ENCODE measurements at regions not wholly inside any gene's neighbourhood (a gene's known extent, or its start where the extent isn't known, plus 50 kb on each side); places are given as distances from the start of the nearest gene placed in this dataset.

GRCh38 chr12:24228371-24228770 lies 278.9 kb upstream of the SOX5 start:
- Histone ChIP-seq H3K79me2 (ENCODE audit: control insufficient read depth, insufficient read depth, low read length) (no peaks in the 10 kb centered on the region), H3K9ac (ENCODE audit: control insufficient read depth, extremely low read depth, insufficient read depth, low read length) (no peak overlapping the region), H4K20me1 (ENCODE audit: control insufficient read depth, extremely low read depth, insufficient read depth, low read length) (no peaks in the 10 kb centered on the region), H3K27ac (ENCODE audit: control insufficient read depth, insufficient read depth, low read length) (no peak overlapping the region), H3K9me1 (ENCODE audit: control insufficient read depth, extremely low read depth, insufficient read depth, low read length) (no peaks in the 10 kb centered on the region), H3K27me3 (ENCODE audit: control insufficient read depth, extremely low read depth, insufficient read depth, low read length) (no peaks in the 10 kb centered on the region), H3K4me3 (ENCODE audit: control insufficient read depth in 2 of 3, extremely low read depth in 1 of 3, insufficient read depth in 2 of 3, low read depth in 1 of 3, low read length in 3 of 3) (no peak overlapping the region), H3K4me2 (ENCODE audit: control insufficient read depth, extremely low read depth, insufficient read depth, low read depth, low read length) (no peak overlapping the region), H3K9me3 (ENCODE audit: control insufficient read depth, low read depth, low read length) (no peaks in the 10 kb centered on the region), H3K36me3 (ENCODE audit: control insufficient read depth in 2 of 2, extremely low read depth in 1 of 2, insufficient read depth in 2 of 2, low read length in 2 of 2) (no peaks in the 10 kb centered on the region), H3K4me1 (ENCODE audit: control insufficient read depth, extremely low read depth, insufficient read depth, low read length) (peaks cover 21% of the 10 kb centered on the region), H2AFZ (ENCODE audit: control insufficient read depth, low read length) (no peak overlapping the region)
- dilution Hi-C loops (cut with MboI; ENCODE audit: extremely low pct_ligation_motif_present, low sequenced_read_pairs) = no loop called here
- DNase-seq (ENCODE audit: low read depth, low spot score) (no peak), FAIRE-seq (no peak)
- TF ChIP-seq EZH2 (IDR thresholded peaks at IDR 0.05; ENCODE audit: low read length) (no peak), CTCF (optimal IDR thresholded peaks at IDR 0.05 in 1 of 3, IDR thresholded peaks at IDR 0.05 in 1 of 3, conservative IDR thresholded peaks at IDR 0.05 in 1 of 3; ENCODE audit: extremely low read depth in 1 of 3, insufficient read depth in 2 of 3, low read length in 3 of 3) (no peak)

- dilution Hi-C loops (cut with MboI; ENCODE audit: extremely low pct_ligation_motif_present, low sequenced_read_pairs) = no loop called here
- H3K4me2 ChIP-seq (ENCODE audit: control insufficient read depth, extremely low read depth, insufficient read depth, low read depth, low read length) = peak overlapping the region; percentile 37
Measured at GRCh38 chr12:24227551-24227950, 278.1 kb upstream of the SOX5 start.

More at GRCh38 chr12:24227551-24227950, 278.1 kb upstream of the SOX5 start:
- FAIRE-seq = no peak
- peaks cover 29% of the 10 kb centered on the region for H3K4me1 ChIP-seq (ENCODE audit: control insufficient read depth, extremely low read depth, insufficient read depth, low read length)
- no peaks in the 10 kb centered on the region for H3K79me2 ChIP-seq (ENCODE audit: control insufficient read depth, insufficient read depth, low read length)
- H3K4me3 ChIP-seq (ENCODE audit: control insufficient read depth in 2 of 3, extremely low read depth in 1 of 3, insufficient read depth in 2 of 3, low read depth in 1 of 3, low read length in 3 of 3) = no peak overlapping the region
- no peak for DNase-seq (ENCODE audit: low read depth, low spot score)
- H3K27ac ChIP-seq (ENCODE audit: control insufficient read depth, insufficient read depth, low read length) = peak overlapping the region; percentile 42
- H4K20me1 ChIP-seq (ENCODE audit: control insufficient read depth, extremely low read depth, insufficient read depth, low read length) = no peaks in the 10 kb centered on the region
- no peaks in the 10 kb centered on the region for H3K27me3 ChIP-seq (ENCODE audit: control insufficient read depth, extremely low read depth, insufficient read depth, low read length)
- no peak overlapping the region for H2AFZ ChIP-seq (ENCODE audit: control insufficient read depth, low read length)
- TF ChIP-seq CTCF (optimal IDR thresholded peaks at IDR 0.05 in 1 of 3, IDR thresholded peaks at IDR 0.05 in 1 of 3, conservative IDR thresholded peaks at IDR 0.05 in 1 of 3; ENCODE audit: extremely low read depth in 1 of 3, insufficient read depth in 2 of 3, low read length in 3 of 3) = no peak
- TF ChIP-seq EZH2 (IDR thresholded peaks at IDR 0.05; ENCODE audit: low read length) = no peak
- no peaks in the 10 kb centered on the region for H3K9me3 ChIP-seq (ENCODE audit: control insufficient read depth, low read depth, low read length)
- no peaks in the 10 kb centered on the region for H3K36me3 ChIP-seq (ENCODE audit: control insufficient read depth in 2 of 2, extremely low read depth in 1 of 2, insufficient read depth in 2 of 2, low read length in 2 of 2)
- H3K9ac ChIP-seq (ENCODE audit: control insufficient read depth, extremely low read depth, insufficient read depth, low read length) = no peak overlapping the region
- no peaks in the 10 kb centered on the region for H3K9me1 ChIP-seq (ENCODE audit: control insufficient read depth, extremely low read depth, insufficient read depth, low read length)

Measured in keratinocyte (primary cell).